Erythroblast (primary cell): ENCODE measurements at regions not wholly inside any gene's neighbourhood (a gene's known extent, or its start where the extent isn't known, plus 50 kb on each side); places are given as distances from the start of the nearest gene placed in this dataset.

Source experiments
- GATA1 ChIP-seq: IDR thresholded peaks from 2 replicates; pipeline ENCODE4 v1.6.1; 2011; ENCODE audit warnings: low read depth, mild to moderate bottlenecking, control low read depth, low read length, moderate library complexity
- POLR2A ChIP-seq: IDR thresholded peaks from 2 replicates; pipeline ENCODE4 v1.6.1; 2011; ENCODE audit warnings: mild to moderate bottlenecking, low read length

DNA sequence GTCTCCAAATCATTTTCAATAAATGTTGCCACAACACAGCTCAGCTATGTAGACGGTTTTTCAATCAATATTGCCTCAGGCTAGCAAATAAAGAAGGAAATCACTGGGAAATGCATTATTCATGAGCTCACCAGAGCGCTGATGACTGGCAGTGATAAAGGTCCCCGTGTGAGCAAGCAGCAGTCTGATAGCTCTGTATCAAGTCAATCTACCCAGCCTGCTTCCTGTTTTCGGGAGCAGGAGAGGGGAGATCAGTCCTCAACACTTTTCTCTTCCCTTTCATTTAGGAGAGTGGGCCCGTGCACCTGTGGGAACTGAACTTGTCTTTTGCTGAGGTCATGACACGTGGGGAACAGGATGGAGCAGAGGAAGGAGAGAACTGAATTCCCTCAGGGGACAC, 253.9 kb upstream of the SIX2 start:
- TF ChIP-seq POLR2A (no peak), GATA1 (no peak)
